ENCODE measurements at regions not wholly inside any gene's neighbourhood (a gene's known extent, or its start where the extent isn't known, plus 50 kb on each side); places are given as distances from the start of the nearest gene placed in this dataset.
A peak's percentile ranks its signal among the peaks of the same experiment; 100 is the strongest.

GRCh38 chr9:86413971-86414880 lies 60.0 kb upstream of the TUT7 start:
- H3K27ac ChIP-seq, result no peak overlapping the region
- in situ Hi-C loops (cut with HindIII; ENCODE audit: low pct_ligation_motif_present, low sequenced_read_pairs), result no loop called here
- TF ChIP-seq, protein P1, sequence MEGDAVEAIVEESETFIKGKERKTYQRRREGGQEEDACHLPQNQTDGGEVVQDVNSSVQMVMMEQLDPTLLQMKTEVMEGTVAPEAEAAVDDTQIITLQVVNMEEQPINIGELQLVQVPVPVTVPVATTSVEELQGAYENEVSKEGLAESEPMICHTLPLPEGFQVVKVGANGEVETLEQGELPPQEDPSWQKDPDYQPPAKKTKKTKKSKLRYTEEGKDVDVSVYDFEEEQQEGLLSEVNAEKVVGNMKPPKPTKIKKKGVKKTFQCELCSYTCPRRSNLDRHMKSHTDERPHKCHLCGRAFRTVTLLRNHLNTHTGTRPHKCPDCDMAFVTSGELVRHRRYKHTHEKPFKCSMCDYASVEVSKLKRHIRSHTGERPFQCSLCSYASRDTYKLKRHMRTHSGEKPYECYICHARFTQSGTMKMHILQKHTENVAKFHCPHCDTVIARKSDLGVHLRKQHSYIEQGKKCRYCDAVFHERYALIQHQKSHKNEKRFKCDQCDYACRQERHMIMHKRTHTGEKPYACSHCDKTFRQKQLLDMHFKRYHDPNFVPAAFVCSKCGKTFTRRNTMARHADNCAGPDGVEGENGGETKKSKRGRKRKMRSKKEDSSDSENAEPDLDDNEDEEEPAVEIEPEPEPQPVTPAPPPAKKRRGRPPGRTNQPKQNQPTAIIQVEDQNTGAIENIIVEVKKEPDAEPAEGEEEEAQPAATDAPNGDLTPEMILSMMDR (IDR thresholded peaks at IDR 0.05; ENCODE audit: low read depth, low read length, missing control alignments), result peak; percentile 19
- no peaks in the 10 kb centered on the region for H3K27me3 ChIP-seq (replicated peaks)
- no peak for DNase-seq
- no peaks in the 10 kb centered on the region for H3K36me3 ChIP-seq (replicated peaks)
- no peak overlapping the region for H3K4me3 ChIP-seq (ENCODE audit: low read depth, low read length)

GRCh38 chr9:86410281-86410680 lies 56.1 kb upstream of the TUT7 start:
- H3K36me3 ChIP-seq (replicated peaks), result no peaks in the 10 kb centered on the region
- no peak overlapping the region for H3K27ac ChIP-seq
- TF ChIP-seq, protein P1 (IDR thresholded peaks at IDR 0.05; ENCODE audit: low read depth, low read length, missing control alignments), result no peak
- no peaks in the 10 kb centered on the region for H3K27me3 ChIP-seq (replicated peaks)
- in situ Hi-C loops (cut with HindIII; ENCODE audit: low pct_ligation_motif_present, low sequenced_read_pairs), result no loop called here
- H3K4me3 ChIP-seq (ENCODE audit: low read depth, low read length), result no peak overlapping the region
- DNase-seq, result no peak

GRCh38 chr9:86408121-86408520 lies 53.9 kb upstream of the TUT7 start:
- H3K4me3 ChIP-seq (ENCODE audit: low read depth, low read length), result no peak overlapping the region
- no peak overlapping the region for H3K27ac ChIP-seq
- no peaks in the 10 kb centered on the region for H3K36me3 ChIP-seq (replicated peaks)
- in situ Hi-C loops (cut with HindIII; ENCODE audit: low pct_ligation_motif_present, low sequenced_read_pairs), result no loop called here
- H3K27me3 ChIP-seq (replicated peaks), result no peaks in the 10 kb centered on the region
- no peak for DNase-seq
- TF ChIP-seq, protein P1 (IDR thresholded peaks at IDR 0.05; ENCODE audit: low read depth, low read length, missing control alignments), result no peak

DNA sequence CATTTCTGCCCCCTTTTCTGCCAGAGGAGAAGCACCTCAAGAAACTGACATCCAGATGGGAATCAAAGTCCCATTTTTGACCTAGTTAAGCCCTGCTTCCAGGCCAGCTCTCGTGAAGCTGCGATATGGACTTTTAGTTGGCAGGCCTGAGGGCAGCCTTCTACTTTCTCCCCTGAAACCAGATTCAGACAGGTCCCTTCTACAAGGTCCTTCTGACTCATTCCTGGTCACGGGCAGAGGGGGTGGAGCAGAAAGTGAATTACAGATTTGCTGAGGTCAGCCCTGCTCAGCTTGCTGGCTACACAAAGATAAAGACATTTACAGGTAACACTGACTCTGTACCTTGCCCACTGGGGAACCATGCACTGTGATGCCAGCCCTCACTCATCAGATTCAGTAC lies 52.8 kb upstream of the TUT7 start:
- Histone ChIP-seq H3K27ac (peak overlapping the region; percentile 65), H3K36me3 (replicated peaks) (no peaks in the 10 kb centered on the region), H3K27me3 (replicated peaks) (no peaks in the 10 kb centered on the region), H3K4me3 (ENCODE audit: low read depth, low read length) (no peak overlapping the region)
- in situ Hi-C loops (cut with HindIII; ENCODE audit: low pct_ligation_motif_present, low sequenced_read_pairs), result no loop called here
- peak; percentile 49 for DNase-seq
- TF ChIP-seq, protein P1 (IDR thresholded peaks at IDR 0.05; ENCODE audit: low read depth, low read length, missing control alignments), result no peak

GRCh38 chr9:86406366-86406765 lies 52.2 kb upstream of the TUT7 start:
- Histone ChIP-seq H3K27me3 (replicated peaks) (no peaks in the 10 kb centered on the region), H3K4me3 (ENCODE audit: low read depth, low read length) (no peak overlapping the region), H3K36me3 (replicated peaks) (no peaks in the 10 kb centered on the region), H3K27ac (peak overlapping the region; percentile 65)
- TF ChIP-seq, protein P1 (IDR thresholded peaks at IDR 0.05; ENCODE audit: low read depth, low read length, missing control alignments), result no peak
- in situ Hi-C loops (cut with HindIII; ENCODE audit: low pct_ligation_motif_present, low sequenced_read_pairs), result no loop called here
- DNase-seq, result peak; percentile 29
